ENCODE measurements at regions not wholly inside any gene's neighbourhood (a gene's known extent, or its start where the extent isn't known, plus 50 kb on each side); places are given as distances from the start of the nearest gene placed in this dataset.

- Histone ChIP-seq H3K27me3 (ENCODE audit: control insufficient read depth in 1 of 2, insufficient read depth in 2 of 2, low read length in 1 of 2) (no peaks in the 10 kb centered on the region), H3K4me1 (ENCODE audit: control insufficient read depth in 1 of 2, insufficient read depth in 2 of 2, low read length in 2 of 2) (no peaks in the 10 kb centered on the region), H3K4me3 (ENCODE audit: low read length in 2 of 2) (no peak overlapping the region), H3K9me3 (ENCODE audit: control insufficient read depth, low read length) (no peaks in the 10 kb centered on the region), H3K36me3 (ENCODE audit: control insufficient read depth in 1 of 2, insufficient read depth in 2 of 2, low read length in 1 of 2) (no peaks in the 10 kb centered on the region), H3K27ac (ENCODE audit: low read depth in 1 of 2, low read length in 2 of 2) (no peak overlapping the region)
- intact Hi-C loops (cut with DNase I) = no loop called here
- ATAC-seq (ENCODE audit: low FRiP score) (no peak), DNase-seq (no peak)
- 84 to 88% methylated on average over 3 of the region's 3 CpGs for WGBS, 2 donors
These were observed 145.5 kb upstream of the FAM241A start for GRCh38 chr4:111999801-112000200.

- intact Hi-C loops (cut with DNase I) = no loop called here
- 88 to 93% methylated on average over 1 of the region's 1 CpG for WGBS, 2 donors
- Histone ChIP-seq H3K9me3 (ENCODE audit: control insufficient read depth, low read length) (no peaks in the 10 kb centered on the region), H3K36me3 (ENCODE audit: control insufficient read depth in 1 of 2, insufficient read depth in 2 of 2, low read length in 1 of 2) (no peaks in the 10 kb centered on the region), H3K4me3 (ENCODE audit: low read length in 2 of 2) (no peak overlapping the region), H3K27me3 (ENCODE audit: control insufficient read depth in 1 of 2, insufficient read depth in 2 of 2, low read length in 1 of 2) (no peaks in the 10 kb centered on the region), H3K27ac (ENCODE audit: low read depth in 1 of 2, low read length in 2 of 2) (no peak overlapping the region), H3K4me1 (ENCODE audit: control insufficient read depth in 1 of 2, insufficient read depth in 2 of 2, low read length in 2 of 2) (no peaks in the 10 kb centered on the region)
- ATAC-seq (ENCODE audit: low FRiP score) (no peak), DNase-seq (no peak)
These were observed 144.2 kb upstream of the FAM241A start for GRCh38 chr4:112001041-112001440.

GRCh38 chr4:112002248-112002661, 143.0 kb upstream of the FAM241A start:
- intact Hi-C loops (cut with DNase I) = no loop called here
- no peak overlapping the region for H3K4me3 ChIP-seq (ENCODE audit: low read length in 2 of 2)
- no peaks in the 10 kb centered on the region for H3K27me3 ChIP-seq (ENCODE audit: control insufficient read depth in 1 of 2, insufficient read depth in 2 of 2, low read length in 1 of 2)
- no peak for DNase-seq
- H3K36me3 ChIP-seq (ENCODE audit: control insufficient read depth in 1 of 2, insufficient read depth in 2 of 2, low read length in 1 of 2) = no peaks in the 10 kb centered on the region
- no peaks in the 10 kb centered on the region for H3K9me3 ChIP-seq (ENCODE audit: control insufficient read depth, low read length)
- H3K27ac ChIP-seq (ENCODE audit: low read depth in 1 of 2, low read length in 2 of 2) = no peak overlapping the region
- ATAC-seq (ENCODE audit: low FRiP score) = no peak
- H3K4me1 ChIP-seq (ENCODE audit: control insufficient read depth in 1 of 2, insufficient read depth in 2 of 2, low read length in 2 of 2) = no peaks in the 10 kb centered on the region
- WGBS, 2 donors = 20 to 35% methylated on average over 2 of the region's 2 CpGs

GRCh38 chr4:112003231-112003907, 141.9 kb upstream of the FAM241A start:
- Histone ChIP-seq H3K36me3 (ENCODE audit: control insufficient read depth in 1 of 2, insufficient read depth in 2 of 2, low read length in 1 of 2) (no peaks in the 10 kb centered on the region), H3K4me1 (ENCODE audit: control insufficient read depth in 1 of 2, insufficient read depth in 2 of 2, low read length in 2 of 2) (no peaks in the 10 kb centered on the region), H3K4me3 (ENCODE audit: low read length in 2 of 2) (no peak overlapping the region), H3K9me3 (ENCODE audit: control insufficient read depth, low read length) (no peaks in the 10 kb centered on the region), H3K27ac (ENCODE audit: low read depth in 1 of 2, low read length in 2 of 2) (no peak overlapping the region), H3K27me3 (ENCODE audit: control insufficient read depth in 1 of 2, insufficient read depth in 2 of 2, low read length in 1 of 2) (no peaks in the 10 kb centered on the region)
- 46 to 50% methylated on average over 2 of the region's 2 CpGs for WGBS, 2 donors
- ATAC-seq (ENCODE audit: low FRiP score) (no peak), DNase-seq (no peak)
- intact Hi-C loops (cut with DNase I) = no loop called here

- H3K27me3 ChIP-seq (ENCODE audit: control insufficient read depth in 1 of 2, insufficient read depth in 2 of 2, low read length in 1 of 2) = no peaks in the 10 kb centered on the region
- no peaks in the 10 kb centered on the region for H3K36me3 ChIP-seq (ENCODE audit: control insufficient read depth in 1 of 2, insufficient read depth in 2 of 2, low read length in 1 of 2)
- no peaks in the 10 kb centered on the region for H3K9me3 ChIP-seq (ENCODE audit: control insufficient read depth, low read length)
- ATAC-seq (ENCODE audit: low FRiP score) (no peak), DNase-seq (no peak)
- H3K4me3 ChIP-seq (ENCODE audit: low read length in 2 of 2) = no peak overlapping the region
- no peaks in the 10 kb centered on the region for H3K4me1 ChIP-seq (ENCODE audit: control insufficient read depth in 1 of 2, insufficient read depth in 2 of 2, low read length in 2 of 2)
- intact Hi-C loops (cut with DNase I) = no loop called here
- no peak overlapping the region for H3K27ac ChIP-seq (ENCODE audit: low read depth in 1 of 2, low read length in 2 of 2)
These were observed 140.2 kb upstream of the FAM241A start for GRCh38 chr4:112005027-112005426.

- H3K27ac ChIP-seq (ENCODE audit: low read depth in 1 of 2, low read length in 2 of 2) = no peak overlapping the region
- no peaks in the 10 kb centered on the region for H3K36me3 ChIP-seq (ENCODE audit: control insufficient read depth in 1 of 2, insufficient read depth in 2 of 2, low read length in 1 of 2)
- H3K27me3 ChIP-seq (ENCODE audit: control insufficient read depth in 1 of 2, insufficient read depth in 2 of 2, low read length in 1 of 2) = no peaks in the 10 kb centered on the region
- intact Hi-C loops (cut with DNase I) = no loop called here
- WGBS, 2 donors = 52 to 62% methylated on average over 2 of the region's 2 CpGs
- ATAC-seq (ENCODE audit: low FRiP score) (no peak), DNase-seq (no peak)
- H3K4me3 ChIP-seq (ENCODE audit: low read length in 2 of 2) = no peak overlapping the region
- no peaks in the 10 kb centered on the region for H3K9me3 ChIP-seq (ENCODE audit: control insufficient read depth, low read length)
- no peaks in the 10 kb centered on the region for H3K4me1 ChIP-seq (ENCODE audit: control insufficient read depth in 1 of 2, insufficient read depth in 2 of 2, low read length in 2 of 2)
These were observed 137.9 kb upstream of the FAM241A start for GRCh38 chr4:112007391-112007790.

GRCh38 chr4:112015960-112016359, 129.3 kb upstream of the FAM241A start:
- Histone ChIP-seq H3K36me3 (ENCODE audit: control insufficient read depth in 1 of 2, insufficient read depth in 2 of 2, low read length in 1 of 2) (no peaks in the 10 kb centered on the region), H3K27me3 (ENCODE audit: control insufficient read depth in 1 of 2, insufficient read depth in 2 of 2, low read length in 1 of 2) (no peaks in the 10 kb centered on the region), H3K4me3 (ENCODE audit: low read length in 2 of 2) (no peak overlapping the region), H3K9me3 (ENCODE audit: control insufficient read depth, low read length) (no peaks in the 10 kb centered on the region), H3K27ac (ENCODE audit: low read depth in 1 of 2, low read length in 2 of 2) (no peak overlapping the region), H3K4me1 (ENCODE audit: control insufficient read depth in 1 of 2, insufficient read depth in 2 of 2, low read length in 2 of 2) (no peaks in the 10 kb centered on the region)
- ATAC-seq (ENCODE audit: low FRiP score) = no peak
- DNase-seq = no peak
- intact Hi-C loops (cut with DNase I) = no loop called here
- 71 to 73% methylated on average over 3 of the region's 3 CpGs for WGBS, 2 donors

- Histone ChIP-seq H3K27ac (ENCODE audit: low read depth in 1 of 2, low read length in 2 of 2) (no peak overlapping the region), H3K36me3 (ENCODE audit: control insufficient read depth in 1 of 2, insufficient read depth in 2 of 2, low read length in 1 of 2) (no peaks in the 10 kb centered on the region), H3K9me3 (ENCODE audit: control insufficient read depth, low read length) (no peaks in the 10 kb centered on the region), H3K4me1 (ENCODE audit: control insufficient read depth in 1 of 2, insufficient read depth in 2 of 2, low read length in 2 of 2) (peaks cover 0 to 3% of the 10 kb centered on the region in 2 donors), H3K27me3 (ENCODE audit: control insufficient read depth in 1 of 2, insufficient read depth in 2 of 2, low read length in 1 of 2) (no peaks in the 10 kb centered on the region), H3K4me3 (ENCODE audit: low read length in 2 of 2) (no peak overlapping the region)
- intact Hi-C loops (cut with DNase I) = no loop called here
- DNase-seq = no peak
- WGBS, 2 donors = 3 to 7% methylated on average over 2 of the region's 2 CpGs
- no peak for ATAC-seq (ENCODE audit: low FRiP score)
These were observed 121.8 kb upstream of the FAM241A start for GRCh38 chr4:112023402-112023950.

GRCh38 chr4:112026058-112026457, 119.2 kb upstream of the FAM241A start:
- Histone ChIP-seq H3K27ac (ENCODE audit: low read depth in 1 of 2, low read length in 2 of 2) (no peak overlapping the region), H3K27me3 (ENCODE audit: control insufficient read depth in 1 of 2, insufficient read depth in 2 of 2, low read length in 1 of 2) (no peaks in the 10 kb centered on the region), H3K4me1 (ENCODE audit: control insufficient read depth in 1 of 2, insufficient read depth in 2 of 2, low read length in 2 of 2) (peaks cover 0 to 3% of the 10 kb centered on the region in 2 donors), H3K9me3 (ENCODE audit: control insufficient read depth, low read length) (no peaks in the 10 kb centered on the region), H3K36me3 (ENCODE audit: control insufficient read depth in 1 of 2, insufficient read depth in 2 of 2, low read length in 1 of 2) (no peaks in the 10 kb centered on the region), H3K4me3 (ENCODE audit: low read length in 2 of 2) (no peak overlapping the region)
- intact Hi-C loops (cut with DNase I) = no loop called here
- WGBS, 2 donors = 80 to 83% methylated on average over 1 of the region's 1 CpG
- DNase-seq = no peak
- no peak for ATAC-seq (ENCODE audit: low FRiP score)

Data from aorta (tissue), 5 donors.